Endometrium (tissue), 2 donors: ENCODE measurements at regions not wholly inside any gene's neighbourhood (a gene's known extent, or its start where the extent isn't known, plus 50 kb on each side); places are given as distances from the start of the nearest gene placed in this dataset.

Experiments
- FAIRE-seq: peaks from 2 replicates; lab custom pipeline; 2012; peaks lifted over from hg19 to GRCh38; lab: Jason Lieb, UNC
- donor health status: control.
- donor health status: control.

DNA sequence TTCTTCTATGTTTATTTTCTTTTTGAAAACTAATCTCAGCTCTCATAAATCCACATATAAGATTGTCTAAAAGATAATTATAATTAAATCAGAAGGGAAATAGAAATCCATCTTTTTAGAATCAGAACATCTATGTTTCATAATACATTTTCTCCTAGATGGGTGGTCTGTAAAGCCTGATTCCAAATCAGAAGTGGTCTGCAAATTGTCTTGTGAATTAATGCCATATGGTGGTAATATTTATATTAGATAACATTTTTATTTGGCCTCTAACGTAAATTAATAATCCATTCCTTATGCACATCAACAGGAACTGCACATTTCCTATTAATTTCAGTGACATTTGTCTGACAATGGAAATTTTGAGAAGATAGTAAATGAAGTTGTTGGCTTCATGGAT is 52.8 kb upstream of the TBC1D5 start:
- no peak for FAIRE-seq

GRCh38 chr3:17793542-17794195 is 51.2 kb upstream of the TBC1D5 start:
- FAIRE-seq = no peak
